ENCODE measurements at regions not wholly inside any gene's neighbourhood (a gene's known extent, or its start where the extent isn't known, plus 50 kb on each side); places are given as distances from the start of the nearest gene placed in this dataset.

DNA sequence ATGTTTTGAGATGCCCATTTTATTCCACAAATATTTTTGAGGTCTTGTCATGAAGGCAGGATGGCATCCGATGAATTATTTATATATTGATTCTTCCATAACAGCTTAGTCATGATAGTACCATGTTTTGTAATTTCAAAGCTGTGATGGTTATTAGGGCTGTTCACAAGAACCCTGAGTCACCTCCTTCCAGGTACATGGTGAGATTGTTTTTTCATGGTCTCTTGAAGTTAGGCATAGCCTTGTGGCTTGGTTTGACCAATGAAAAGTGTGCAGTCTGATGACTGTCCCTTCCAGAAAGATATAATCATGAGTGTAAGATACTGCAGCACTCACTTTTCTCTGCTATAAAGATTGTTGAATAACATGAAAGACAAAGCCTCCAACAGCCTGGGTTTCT is 274.8 kb downstream of the FGFR2 start:
- DNase-seq, result no peak
- Histone ChIP-seq H3K27me3 (no peaks in the 10 kb centered on the region), H3K27ac (no peak overlapping the region), H3K4me3 (no peak overlapping the region), H3K36me3 (no peaks in the 10 kb centered on the region), H3K9me3 (peaks cover 0 to 6% of the 10 kb centered on the region in 2 donors), H3K4me1 (peaks cover 0 to 16% (median 7%) of the 10 kb centered on the region in 4 donors)
- intact Hi-C loops (cut with DNase I; ENCODE audit: low total_unique reads), result no loop called here
- WGBS, 2 donors (ENCODE audit: low coverage in 1 of 2), result 75 to 94% methylated on average over 1 of the region's 1 CpG
- no peak for TF ChIP-seq POLR2A (IDR thresholded peaks at IDR 0.05)
- no peak for TF ChIP-seq EP300 (IDR thresholded peaks at IDR 0.05; ENCODE audit: low read depth)
- TF ChIP-seq, protein P1, sequence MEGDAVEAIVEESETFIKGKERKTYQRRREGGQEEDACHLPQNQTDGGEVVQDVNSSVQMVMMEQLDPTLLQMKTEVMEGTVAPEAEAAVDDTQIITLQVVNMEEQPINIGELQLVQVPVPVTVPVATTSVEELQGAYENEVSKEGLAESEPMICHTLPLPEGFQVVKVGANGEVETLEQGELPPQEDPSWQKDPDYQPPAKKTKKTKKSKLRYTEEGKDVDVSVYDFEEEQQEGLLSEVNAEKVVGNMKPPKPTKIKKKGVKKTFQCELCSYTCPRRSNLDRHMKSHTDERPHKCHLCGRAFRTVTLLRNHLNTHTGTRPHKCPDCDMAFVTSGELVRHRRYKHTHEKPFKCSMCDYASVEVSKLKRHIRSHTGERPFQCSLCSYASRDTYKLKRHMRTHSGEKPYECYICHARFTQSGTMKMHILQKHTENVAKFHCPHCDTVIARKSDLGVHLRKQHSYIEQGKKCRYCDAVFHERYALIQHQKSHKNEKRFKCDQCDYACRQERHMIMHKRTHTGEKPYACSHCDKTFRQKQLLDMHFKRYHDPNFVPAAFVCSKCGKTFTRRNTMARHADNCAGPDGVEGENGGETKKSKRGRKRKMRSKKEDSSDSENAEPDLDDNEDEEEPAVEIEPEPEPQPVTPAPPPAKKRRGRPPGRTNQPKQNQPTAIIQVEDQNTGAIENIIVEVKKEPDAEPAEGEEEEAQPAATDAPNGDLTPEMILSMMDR (IDR thresholded peaks at IDR 0.05), result no peak
- no peak for TF ChIP-seq POLR2AphosphoS5 (IDR thresholded peaks at IDR 0.05)
- in situ Hi-C loops (cut with MboI; ENCODE audit: low pct_ligation_motif_present in 1 of 4, low pct_unique_long_range_greater_than_20kb in 1 of 4, low sequenced_read_pairs in 3 of 4), result no loop called here

GRCh38 chr10:121324678-121325213 is 273.5 kb downstream of the FGFR2 start:
- H3K4me1 ChIP-seq, result peaks cover 0 to 16% (median 7%) of the 10 kb centered on the region in 4 donors
- in situ Hi-C loops (cut with MboI; ENCODE audit: low pct_ligation_motif_present in 1 of 4, low pct_unique_long_range_greater_than_20kb in 1 of 4, low sequenced_read_pairs in 3 of 4), result no loop called here
- TF ChIP-seq, protein P1 (IDR thresholded peaks at IDR 0.05), result no peak
- TF ChIP-seq POLR2AphosphoS5 (IDR thresholded peaks at IDR 0.05), result no peak
- peak overlapping the region in 3 of 4 donors; percentile 17 to 60 (median 59) for H3K27ac ChIP-seq
- H3K27me3 ChIP-seq, result no peaks in the 10 kb centered on the region
- intact Hi-C loops (cut with DNase I; ENCODE audit: low total_unique reads), result no loop called here
- DNase-seq, result peak; percentile 28
- no peaks in the 10 kb centered on the region for H3K36me3 ChIP-seq
- H3K4me3 ChIP-seq, result no peak overlapping the region
- WGBS, 2 donors (ENCODE audit: low coverage in 1 of 2), result 80 to 83% methylated on average over 5 to 7 of the region's 7 CpGs
- H3K9me3 ChIP-seq, result no peaks in the 10 kb centered on the region

- in situ Hi-C loops (cut with MboI; ENCODE audit: low pct_ligation_motif_present in 1 of 4, low pct_unique_long_range_greater_than_20kb in 1 of 4, low sequenced_read_pairs in 3 of 4) (no loop called here), intact Hi-C loops (cut with DNase I; ENCODE audit: low total_unique reads) (no loop called here)
- H3K4me1 ChIP-seq, result peaks cover 0 to 16% (median 7%) of the 10 kb centered on the region in 4 donors
- no peak overlapping the region for H3K4me3 ChIP-seq
- 55 to 61% methylated on average over 4 to 5 of the region's 5 CpGs for WGBS, 2 donors (ENCODE audit: low coverage in 1 of 2)
- no peaks in the 10 kb centered on the region for H3K36me3 ChIP-seq
- no peaks in the 10 kb centered on the region for H3K9me3 ChIP-seq
- H3K27me3 ChIP-seq, result no peaks in the 10 kb centered on the region
- H3K27ac ChIP-seq, result peak overlapping the region in 3 of 4 donors; percentile 17 to 60 (median 59)
- TF ChIP-seq POLR2A (IDR thresholded peaks at IDR 0.05) (no peak), POLR2AphosphoS5 (IDR thresholded peaks at IDR 0.05) (peak in 2 of 3 donors; percentile 54 to 61), EP300 (IDR thresholded peaks at IDR 0.05; ENCODE audit: low read depth) (no peak)
- no peak for DNase-seq
These were observed 272.6 kb downstream of the FGFR2 start for GRCh38 chr10:121325490-121326231.

GRCh38 chr10:121326905-121327304 is 271.3 kb downstream of the FGFR2 start:
- H3K27ac ChIP-seq, result no peak overlapping the region
- H3K27me3 ChIP-seq, result no peaks in the 10 kb centered on the region
- WGBS, 2 donors (ENCODE audit: low coverage in 1 of 2), result 75 to 84% methylated on average over 3 to 4 of the region's 4 CpGs
- no peaks in the 10 kb centered on the region for H3K36me3 ChIP-seq
- TF ChIP-seq, protein P1 (IDR thresholded peaks at IDR 0.05), result no peak
- no peak for TF ChIP-seq POLR2A (IDR thresholded peaks at IDR 0.05)
- TF ChIP-seq POLR2AphosphoS5 (IDR thresholded peaks at IDR 0.05), result no peak
- TF ChIP-seq EP300 (IDR thresholded peaks at IDR 0.05; ENCODE audit: low read depth), result no peak
- intact Hi-C loops (cut with DNase I; ENCODE audit: low total_unique reads), result no loop called here
- no peaks in the 10 kb centered on the region for H3K9me3 ChIP-seq
- DNase-seq, result no peak
- H3K4me3 ChIP-seq, result no peak overlapping the region
- in situ Hi-C loops (cut with MboI; ENCODE audit: low pct_ligation_motif_present in 1 of 4, low pct_unique_long_range_greater_than_20kb in 1 of 4, low sequenced_read_pairs in 3 of 4), result no loop called here
- peaks cover 0 to 16% (median 7%) of the 10 kb centered on the region in 4 donors for H3K4me1 ChIP-seq
